ENCODE measurements at regions not wholly inside any gene's neighbourhood (a gene's known extent, or its start where the extent isn't known, plus 50 kb on each side); places are given as distances from the start of the nearest gene placed in this dataset.

- DNase-seq (ENCODE audit: low spot score), result no peak
Measured at GRCh38 chr5:103463261-103463660, 99.3 kb downstream of the NUDT12 start.

GRCh38 chr5:103461243-103461642 lies 101.3 kb downstream of the NUDT12 start:
- DNase-seq (ENCODE audit: low spot score), result no peak

GRCh38 chr5:103458497-103459040 lies 104.0 kb downstream of the NUDT12 start:
- DNase-seq (ENCODE audit: low spot score), result no peak

GRCh38 chr5:103456476-103456875 lies 106.1 kb downstream of the NUDT12 start:
- no peak for DNase-seq (ENCODE audit: low spot score)

GRCh38 chr5:103455796-103456195 lies 106.8 kb downstream of the NUDT12 start:
- no peak for DNase-seq (ENCODE audit: low spot score)

GRCh38 chr5:103454770-103455169 lies 107.8 kb downstream of the NUDT12 start:
- no peak for DNase-seq (ENCODE audit: low spot score)

GRCh38 chr5:103452666-103453065 lies 109.9 kb downstream of the NUDT12 start:
- no peak for DNase-seq (ENCODE audit: low spot score)

- no peak for DNase-seq (ENCODE audit: low spot score)
Measured at GRCh38 chr5:103452089-103452488, 110.5 kb downstream of the NUDT12 start.

- DNase-seq (ENCODE audit: low spot score), result no peak
Measured at GRCh38 chr5:103451261-103451660, 111.3 kb downstream of the NUDT12 start.

- no peak for DNase-seq (ENCODE audit: low spot score)
Measured at GRCh38 chr5:103450333-103451061, 112.1 kb downstream of the NUDT12 start.

- no peak for DNase-seq (ENCODE audit: low spot score)
Measured at GRCh38 chr5:103446813-103447212, 115.8 kb downstream of the NUDT12 start.

GRCh38 chr5:103445426-103446035 lies 117.1 kb downstream of the NUDT12 start:
- no peak for DNase-seq (ENCODE audit: low spot score)

- DNase-seq (ENCODE audit: low spot score), result peak; percentile 6
Measured at GRCh38 chr5:103444333-103445038, 118.1 kb downstream of the NUDT12 start.

- DNase-seq (ENCODE audit: low spot score), result no peak
Measured at GRCh38 chr5:103442750-103443149, 119.8 kb downstream of the NUDT12 start.

- DNase-seq (ENCODE audit: low spot score), result peak; percentile 5
Measured at GRCh38 chr5:103441523-103441922, 121.1 kb downstream of the NUDT12 start.

GRCh38 chr5:103439007-103439406 lies 123.6 kb downstream of the NUDT12 start:
- DNase-seq (ENCODE audit: low spot score), result no peak

- DNase-seq (ENCODE audit: low spot score), result no peak
Measured at GRCh38 chr5:103436656-103437055, 125.9 kb downstream of the NUDT12 start.

- no peak for DNase-seq (ENCODE audit: low spot score)
Measured at GRCh38 chr5:103436112-103436511, 126.5 kb downstream of the NUDT12 start.

GRCh38 chr5:103435136-103435889 lies 127.3 kb downstream of the NUDT12 start:
- no peak for DNase-seq (ENCODE audit: low spot score)

GRCh38 chr5:103434057-103434456 lies 128.5 kb downstream of the NUDT12 start:
- DNase-seq (ENCODE audit: low spot score), result no peak

GRCh38 chr5:103433211-103433610 lies 129.4 kb downstream of the NUDT12 start:
- DNase-seq (ENCODE audit: low spot score), result no peak

- no peak for DNase-seq (ENCODE audit: low spot score)
Measured at GRCh38 chr5:103428923-103429322, 133.7 kb downstream of the NUDT12 start.

Measured in NAMALWA (cell line).